ENCODE measurements at regions not wholly inside any gene's neighbourhood (a gene's known extent, or its start where the extent isn't known, plus 50 kb on each side); places are given as distances from the start of the nearest gene placed in this dataset.

- H3K36me3 Mint-ChIP-seq, result no peaks in the 10 kb centered on the region
- TF ChIP-seq CTCF (IDR thresholded peaks at IDR 0.05), result no peak
- H3K27me3 Mint-ChIP-seq (ENCODE audit: low read depth in 2 of 2), result no peaks in the 10 kb centered on the region
- DNase-seq (no peak), ATAC-seq (no peak)
- peaks cover 4% of the 10 kb centered on the region for H3K9me3 ChIP-seq (ENCODE audit: control insufficient read depth, insufficient read depth, low read length)
- H3K4me3 ChIP-seq (ENCODE audit: low read length), result no peak overlapping the region
- no peak overlapping the region for H3K27ac ChIP-seq (ENCODE audit: low read length)
- no peaks in the 10 kb centered on the region for H3K4me1 Mint-ChIP-seq
- H3K4me3 Mint-ChIP-seq, result no peak overlapping the region
- H3K27ac Mint-ChIP-seq, result no peak overlapping the region
- no peaks in the 10 kb centered on the region for H3K27me3 ChIP-seq (ENCODE audit: control insufficient read depth, insufficient read depth, low read length)
- WGBS (ENCODE audit: insufficient coverage), result 0% methylated on average over 1 of the region's 1 CpG
- intact Hi-C loops (cut with micrococcal nuclease), result no loop called here
- no peaks in the 10 kb centered on the region for H3K4me1 ChIP-seq (ENCODE audit: control insufficient read depth, insufficient read depth, low read length)
- H3K36me3 ChIP-seq (ENCODE audit: control insufficient read depth, insufficient read depth, low read length), result no peaks in the 10 kb centered on the region
- H3K9me3 Mint-ChIP-seq, result peaks cover 10 to 19% of the 10 kb centered on the region in 2 donors
Measured at GRCh38 chr5:104370523-104370922, 807.9 kb upstream of the NUDT12 start.

- Histone ChIP-seq H3K4me1 (ENCODE audit: control insufficient read depth, insufficient read depth, low read length) (no peaks in the 10 kb centered on the region), H3K4me3 (ENCODE audit: low read length) (no peak overlapping the region), H3K36me3 (ENCODE audit: control insufficient read depth, insufficient read depth, low read length) (no peaks in the 10 kb centered on the region), H3K27ac (ENCODE audit: low read length) (no peak overlapping the region), H3K9me3 (ENCODE audit: control insufficient read depth, insufficient read depth, low read length) (peaks cover 4% of the 10 kb centered on the region), H3K27me3 (ENCODE audit: control insufficient read depth, insufficient read depth, low read length) (no peaks in the 10 kb centered on the region)
- no peak for TF ChIP-seq CTCF (IDR thresholded peaks at IDR 0.05)
- ATAC-seq (no peak), DNase-seq (no peak)
- Mint-ChIP-seq H3K4me1 (no peaks in the 10 kb centered on the region), H3K4me3 (no peak overlapping the region), H3K36me3 (no peaks in the 10 kb centered on the region), H3K9me3 (peaks cover 6 to 15% of the 10 kb centered on the region in 2 donors), H3K27ac (no peak overlapping the region), H3K27me3 (ENCODE audit: low read depth in 2 of 2) (no peaks in the 10 kb centered on the region)
- intact Hi-C loops (cut with micrococcal nuclease), result no loop called here
Measured at GRCh38 chr5:104367978-104368377, 805.4 kb upstream of the NUDT12 start.

- no peak for ATAC-seq
- Mint-ChIP-seq H3K36me3 (no peaks in the 10 kb centered on the region), H3K4me3 (no peak overlapping the region), H3K27ac (no peak overlapping the region), H3K4me1 (no peaks in the 10 kb centered on the region), H3K27me3 (ENCODE audit: low read depth in 2 of 2) (no peaks in the 10 kb centered on the region), H3K9me3 (peaks cover 0 to 10% of the 10 kb centered on the region in 2 donors)
- H3K4me1 ChIP-seq (ENCODE audit: control insufficient read depth, insufficient read depth, low read length), result no peaks in the 10 kb centered on the region
- H3K27me3 ChIP-seq (ENCODE audit: control insufficient read depth, insufficient read depth, low read length), result no peaks in the 10 kb centered on the region
- no peak for DNase-seq
- no CpG with 5 or more reads among the region's 3 CpGs for WGBS (ENCODE audit: insufficient coverage)
- no peaks in the 10 kb centered on the region for H3K36me3 ChIP-seq (ENCODE audit: control insufficient read depth, insufficient read depth, low read length)
- H3K4me3 ChIP-seq (ENCODE audit: low read length), result no peak overlapping the region
- TF ChIP-seq CTCF (IDR thresholded peaks at IDR 0.05), result no peak
- intact Hi-C loops (cut with micrococcal nuclease), result no loop called here
- H3K9me3 ChIP-seq (ENCODE audit: control insufficient read depth, insufficient read depth, low read length), result peaks cover 3% of the 10 kb centered on the region
- no peak overlapping the region for H3K27ac ChIP-seq (ENCODE audit: low read length)
Measured at GRCh38 chr5:104363567-104363966, 801.0 kb upstream of the NUDT12 start.

GRCh38 chr5:104361932-104362331 lies 799.3 kb upstream of the NUDT12 start:
- no peak for TF ChIP-seq CTCF (IDR thresholded peaks at IDR 0.05)
- no peaks in the 10 kb centered on the region for H3K27me3 Mint-ChIP-seq (ENCODE audit: low read depth in 2 of 2)
- no peak overlapping the region for H3K27ac Mint-ChIP-seq
- intact Hi-C loops (cut with micrococcal nuclease), result no loop called here
- no peaks in the 10 kb centered on the region for H3K4me1 Mint-ChIP-seq
- WGBS (ENCODE audit: insufficient coverage), result 88% methylated on average over 5 of the region's 5 CpGs
- ATAC-seq (no peak), DNase-seq (no peak)
- no peak overlapping the region for H3K27ac ChIP-seq (ENCODE audit: low read length)
- peaks cover 3% of the 10 kb centered on the region for H3K9me3 ChIP-seq (ENCODE audit: control insufficient read depth, insufficient read depth, low read length)
- H3K36me3 Mint-ChIP-seq, result no peaks in the 10 kb centered on the region
- no peaks in the 10 kb centered on the region for H3K36me3 ChIP-seq (ENCODE audit: control insufficient read depth, insufficient read depth, low read length)
- H3K9me3 Mint-ChIP-seq, result peaks cover 0 to 15% of the 10 kb centered on the region in 2 donors
- H3K4me3 ChIP-seq (ENCODE audit: low read length), result no peak overlapping the region
- no peaks in the 10 kb centered on the region for H3K4me1 ChIP-seq (ENCODE audit: control insufficient read depth, insufficient read depth, low read length)
- H3K4me3 Mint-ChIP-seq, result no peak overlapping the region
- no peaks in the 10 kb centered on the region for H3K27me3 ChIP-seq (ENCODE audit: control insufficient read depth, insufficient read depth, low read length)

Data from natural killer cell (primary cell).